ENCODE measurements at regions not wholly inside any gene's neighbourhood (a gene's known extent, or its start where the extent isn't known, plus 50 kb on each side); places are given as distances from the start of the nearest gene placed in this dataset.

GRCh38 chr4:123667496-123667895, 270.9 kb downstream of the SPRY1 start:
- Histone ChIP-seq H3K4me3 (no peak overlapping the region), H3K9me3 (no peaks in the 10 kb centered on the region), H3K4me1 (no peaks in the 10 kb centered on the region), H3K27me3 (no peaks in the 10 kb centered on the region), H3K27ac (no peak overlapping the region), H3K36me3 (no peaks in the 10 kb centered on the region)
- TF ChIP-seq CTCF (IDR thresholded peaks at IDR 0.05) = no peak
- TF ChIP-seq POLR2A (IDR thresholded peaks at IDR 0.05) = no peak
- intact Hi-C loops (cut with DNase I) = loop anchor here (10.0 kb wide), 1 partner anchor 283 kb away; no protein-coding TSS in a partner anchor
- no peak for DNase-seq
- WGBS, 2 donors = 42 to 59% methylated on average over 6 of the region's 6 CpGs

GRCh38 chr4:123667991-123668390, 271.4 kb downstream of the SPRY1 start:
- Histone ChIP-seq H3K4me3 (no peak overlapping the region), H3K36me3 (no peaks in the 10 kb centered on the region), H3K4me1 (peaks cover 0 to 5% (median 0%) of the 10 kb centered on the region in 3 donors), H3K9me3 (no peaks in the 10 kb centered on the region), H3K27ac (no peak overlapping the region), H3K27me3 (no peaks in the 10 kb centered on the region)
- no peak for TF ChIP-seq CTCF (IDR thresholded peaks at IDR 0.05)
- TF ChIP-seq POLR2A (IDR thresholded peaks at IDR 0.05) = no peak
- WGBS, 2 donors = 88 to 93% methylated on average over 2 of the region's 2 CpGs
- intact Hi-C loops (cut with DNase I) = loop anchor here (10.0 kb wide), 1 partner anchor 283 kb away; no protein-coding TSS in a partner anchor
- no peak for DNase-seq

GRCh38 chr4:123671636-123672404, 275.2 kb downstream of the SPRY1 start:
- Histone ChIP-seq H3K4me1 (peaks cover 0 to 28% (median 3%) of the 10 kb centered on the region in 3 donors), H3K4me3 (no peak overlapping the region), H3K27ac (no peak overlapping the region), H3K36me3 (no peaks in the 10 kb centered on the region), H3K27me3 (no peaks in the 10 kb centered on the region), H3K9me3 (no peaks in the 10 kb centered on the region)
- DNase-seq = no peak
- TF ChIP-seq POLR2A (IDR thresholded peaks at IDR 0.05) (no peak), CTCF (IDR thresholded peaks at IDR 0.05) (no peak)
- intact Hi-C loops (cut with DNase I) = no loop called here
- 61 to 72% methylated on average over 4 of the region's 4 CpGs for whole genome bisulfite sequencing, 2 donors

- H3K27ac ChIP-seq = peak overlapping the region in 3 of 4 donors; percentile 31 to 53 (median 50)
- no peak for DNase-seq
- 25 to 30% methylated on average over 3 of the region's 3 CpGs for WGBS, 2 donors
- intact Hi-C loops (cut with DNase I) = no loop called here
- H3K9me3 ChIP-seq = no peaks in the 10 kb centered on the region
- TF ChIP-seq POLR2A (IDR thresholded peaks at IDR 0.05) (no peak), CTCF (IDR thresholded peaks at IDR 0.05) (no peak)
- H3K27me3 ChIP-seq = no peaks in the 10 kb centered on the region
- H3K36me3 ChIP-seq = no peaks in the 10 kb centered on the region
- peaks cover 0 to 28% (median 3%) of the 10 kb centered on the region in 3 donors for H3K4me1 ChIP-seq
- no peak overlapping the region for H3K4me3 ChIP-seq
Observed at GRCh38 chr4:123672987-123673386, 276.4 kb downstream of the SPRY1 start.

GRCh38 chr4:123673971-123674370, 277.4 kb downstream of the SPRY1 start:
- Histone ChIP-seq H3K27ac (peak overlapping the region in 1 of 4 donors; percentile 31), H3K9me3 (no peaks in the 10 kb centered on the region), H3K27me3 (no peaks in the 10 kb centered on the region), H3K4me3 (no peak overlapping the region), H3K4me1 (peaks cover 0 to 28% (median 3%) of the 10 kb centered on the region in 3 donors), H3K36me3 (no peaks in the 10 kb centered on the region)
- no peak for TF ChIP-seq POLR2A (IDR thresholded peaks at IDR 0.05)
- TF ChIP-seq CTCF (IDR thresholded peaks at IDR 0.05) = no peak
- WGBS, 2 donors = 84 to 93% methylated on average over 2 of the region's 2 CpGs
- intact Hi-C loops (cut with DNase I) = no loop called here
- no peak for DNase-seq

Data from esophagus squamous epithelium (tissue), 5 donors.